Keratinocyte (primary cell): ENCODE measurements at regions not wholly inside any gene's neighbourhood (a gene's known extent, or its start where the extent isn't known, plus 50 kb on each side); places are given as distances from the start of the nearest gene placed in this dataset.

ENCODE experiments used
- DNase-seq: peaks from one replicate; pipeline ENCODE4 v3.0.0-alpha.2; 2011; ENCODE audit warnings: low read depth, missing footprints, low spot score
- FAIRE-seq: peaks from 2 replicates; lab custom pipeline; 2011; peaks lifted over from hg19 to GRCh38; lab: Jason Lieb, UNC
- H2AFZ ChIP-seq: 2 replicates; pipeline ENCODE4 v1.6.0; 2012; ENCODE audit warnings: low read length, control low read depth, inconsistent platforms; ENCODE audit not compliant: control insufficient read depth
- H3K27ac ChIP-seq: 2 replicates; pipeline ENCODE4 v1.5.1; 2011; ENCODE audit warnings: low read length; ENCODE audit not compliant: control insufficient read depth, insufficient read depth
- H3K27me3 ChIP-seq: 3 replicates; pipeline ENCODE4 v1.6.0; 2011; ENCODE audit warnings: low read length; ENCODE audit not compliant: control insufficient read depth, insufficient read depth; ENCODE audit errors: extremely low read depth
- H3K36me3 ChIP-seq, 2 experiments: 2 replicates in 1 of 2; 3 replicates in 1 of 2; pipeline ENCODE4 v1.5.1; 2011; ENCODE audit warnings: low read length in 2 of 2, mild to moderate bottlenecking in 1 of 2; ENCODE audit not compliant: control insufficient read depth in 2 of 2, insufficient read depth in 2 of 2; ENCODE audit errors: extremely low read depth in 1 of 2
- H3K4me1 ChIP-seq: 3 replicates; pipeline ENCODE4 v1.5.1; 2011; ENCODE audit warnings: low read length; ENCODE audit not compliant: control insufficient read depth, insufficient read depth; ENCODE audit errors: extremely low read depth
- H3K4me2 ChIP-seq: 3 replicates; pipeline ENCODE4 v1.6.0; 2011; ENCODE audit warnings: low read depth, low read length; ENCODE audit not compliant: control insufficient read depth, insufficient read depth; ENCODE audit errors: extremely low read depth
- H3K4me3 ChIP-seq, 3 experiments: fragments of 200-600 bp in 1 of 3; sonication (generic) in 1 of 3; 2 replicates in 2 of 3; 3 replicates in 1 of 3; pipeline ENCODE4 v1.5.1; 2011 to 2016; ENCODE audit warnings: low read length in 3 of 3, mild to moderate bottlenecking in 3 of 3, control low read depth in 2 of 3, inconsistent platforms in 1 of 3, low read depth in 1 of 3, mixed read lengths in 1 of 3, mixed run types in 1 of 3, moderate library complexity in 1 of 3; ENCODE audit not compliant: control insufficient read depth in 2 of 3, insufficient read depth in 2 of 3; ENCODE audit errors: extremely low read depth in 1 of 3
- H3K79me2 ChIP-seq: 2 replicates; pipeline ENCODE4 v1.6.0; 2012; ENCODE audit warnings: low read length; ENCODE audit not compliant: control insufficient read depth, insufficient read depth
- H3K9ac ChIP-seq: 3 replicates; pipeline ENCODE4 v1.6.0; 2011; ENCODE audit warnings: low read length; ENCODE audit not compliant: control insufficient read depth, insufficient read depth; ENCODE audit errors: extremely low read depth
- H3K9me1 ChIP-seq: 3 replicates; pipeline ENCODE4 v1.6.0; 2011; ENCODE audit warnings: low read length; ENCODE audit not compliant: control insufficient read depth, insufficient read depth; ENCODE audit errors: extremely low read depth
- H3K9me3 ChIP-seq: 2 replicates; pipeline ENCODE4 v1.5.1; 2012; ENCODE audit warnings: low read depth, low read length; ENCODE audit not compliant: control insufficient read depth
- H4K20me1 ChIP-seq: 3 replicates; pipeline ENCODE4 v1.6.0; 2011; ENCODE audit warnings: low read length; ENCODE audit not compliant: control insufficient read depth, insufficient read depth; ENCODE audit errors: extremely low read depth
- EZH2 ChIP-seq: IDR thresholded peaks from one replicate; pipeline ENCODE4 v1.6.1; 2012; ENCODE audit warnings: inconsistent platforms, mild to moderate bottlenecking, low read length, moderate library complexity
- dilution Hi-C: fragments of 300-500 bp; cut with MboI; formaldehyde crosslinking; loops from one replicate; pipeline ENCODE4 v1.7.0; 2020; ENCODE audit warnings: low sequenced_read_pairs; ENCODE audit not compliant: extremely low pct_ligation_motif_present
- TF ChIP-seq, protein P1 (sequence below), 3 experiments: IDR thresholded peaks in 1 of 3; conservative IDR thresholded peaks in 1 of 3; optimal IDR thresholded peaks in 1 of 3; 2 replicates in 2 of 3; 3 replicates in 1 of 3; pipeline versions ENCODE3 to v1.5.1; 2011; ENCODE audit warnings: low read length in 3 of 3, mild to moderate bottlenecking in 3 of 3, moderate library complexity in 2 of 3, control low read depth in 1 of 3, inconsistent platforms in 1 of 3; ENCODE audit not compliant: insufficient read depth in 2 of 3; ENCODE audit errors: extremely low read depth in 1 of 3

DNA sequence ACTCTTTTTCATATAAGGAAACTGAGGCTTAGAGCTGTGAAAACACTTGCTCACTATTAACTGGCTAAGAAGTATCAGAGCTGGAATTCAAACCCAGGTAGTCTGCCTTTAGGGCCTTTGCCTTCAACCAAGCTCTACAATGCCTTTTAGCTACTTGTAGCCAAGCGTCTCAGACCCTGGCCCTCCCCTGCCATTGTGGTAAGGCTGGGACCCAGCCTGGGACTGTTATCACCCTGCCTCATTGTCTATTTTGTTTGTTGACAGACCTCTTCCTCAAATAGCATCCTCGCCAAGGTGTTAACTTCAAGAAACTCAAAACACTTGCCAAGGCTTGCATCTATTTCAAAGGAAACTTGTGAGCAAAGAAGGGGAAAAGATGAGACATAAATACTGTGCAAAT lies 76.7 kb upstream of the CD28 start:
- dilution Hi-C loops: no loop called here
- Histone ChIP-seq H3K27ac (no peak overlapping the region), H3K27me3 (no peaks in the 10 kb centered on the region), H3K9me3 (no peaks in the 10 kb centered on the region), H3K4me1 (no peaks in the 10 kb centered on the region), H3K79me2 (no peaks in the 10 kb centered on the region), H2AFZ (no peak overlapping the region), H3K9me1 (no peaks in the 10 kb centered on the region), H3K9ac (no peak overlapping the region), H3K36me3 (no peaks in the 10 kb centered on the region), H3K4me3 (no peak overlapping the region), H4K20me1 (no peaks in the 10 kb centered on the region), H3K4me2 (no peak overlapping the region)
- peak; percentile 23 for FAIRE-seq
- DNase-seq: no peak
- TF ChIP-seq, protein P1, sequence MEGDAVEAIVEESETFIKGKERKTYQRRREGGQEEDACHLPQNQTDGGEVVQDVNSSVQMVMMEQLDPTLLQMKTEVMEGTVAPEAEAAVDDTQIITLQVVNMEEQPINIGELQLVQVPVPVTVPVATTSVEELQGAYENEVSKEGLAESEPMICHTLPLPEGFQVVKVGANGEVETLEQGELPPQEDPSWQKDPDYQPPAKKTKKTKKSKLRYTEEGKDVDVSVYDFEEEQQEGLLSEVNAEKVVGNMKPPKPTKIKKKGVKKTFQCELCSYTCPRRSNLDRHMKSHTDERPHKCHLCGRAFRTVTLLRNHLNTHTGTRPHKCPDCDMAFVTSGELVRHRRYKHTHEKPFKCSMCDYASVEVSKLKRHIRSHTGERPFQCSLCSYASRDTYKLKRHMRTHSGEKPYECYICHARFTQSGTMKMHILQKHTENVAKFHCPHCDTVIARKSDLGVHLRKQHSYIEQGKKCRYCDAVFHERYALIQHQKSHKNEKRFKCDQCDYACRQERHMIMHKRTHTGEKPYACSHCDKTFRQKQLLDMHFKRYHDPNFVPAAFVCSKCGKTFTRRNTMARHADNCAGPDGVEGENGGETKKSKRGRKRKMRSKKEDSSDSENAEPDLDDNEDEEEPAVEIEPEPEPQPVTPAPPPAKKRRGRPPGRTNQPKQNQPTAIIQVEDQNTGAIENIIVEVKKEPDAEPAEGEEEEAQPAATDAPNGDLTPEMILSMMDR (optimal IDR thresholded peaks at IDR 0.05 in 1 of 3, IDR thresholded peaks at IDR 0.05 in 1 of 3, conservative IDR thresholded peaks at IDR 0.05 in 1 of 3; ENCODE audit: extremely low read depth in 1 of 3, insufficient read depth in 2 of 3, low read length in 3 of 3): no peak
- no peak for TF ChIP-seq EZH2

DNA sequence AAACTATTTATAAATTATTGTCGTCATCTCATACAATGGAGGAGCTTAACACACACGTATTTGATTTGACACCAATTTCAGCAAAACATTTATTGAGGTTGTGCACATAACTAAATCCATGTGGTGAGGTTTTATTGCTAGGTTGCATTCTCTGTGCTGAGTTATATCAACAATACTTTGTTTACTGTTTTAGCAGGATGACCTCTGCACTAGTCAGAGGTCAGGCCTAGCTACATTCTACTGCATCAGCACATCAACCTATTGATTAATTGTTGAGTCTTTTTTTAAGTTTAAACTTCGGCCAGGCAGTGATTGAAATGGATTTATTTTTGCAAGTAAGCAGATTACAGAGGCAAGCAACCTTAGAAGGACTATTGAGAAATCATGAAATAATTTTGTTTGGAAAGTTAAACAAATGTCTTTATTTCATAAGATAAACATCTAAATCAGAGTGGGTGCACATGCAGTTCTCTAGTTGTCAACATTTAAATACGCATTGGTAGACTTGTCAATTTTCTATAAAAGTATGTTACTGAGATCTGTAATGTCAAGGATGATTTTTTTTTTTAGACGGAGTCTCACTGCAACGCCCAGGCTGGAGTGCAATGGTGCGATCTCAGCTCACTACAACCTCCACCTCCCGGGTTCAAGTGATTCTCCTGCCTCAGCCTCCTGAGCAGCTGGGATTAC lies 75.2 kb upstream of the CD28 start:
- no peak overlapping the region for H2AFZ ChIP-seq
- H3K27ac ChIP-seq: no peak overlapping the region
- no peaks in the 10 kb centered on the region for H3K36me3 ChIP-seq
- TF ChIP-seq EZH2: no peak
- TF ChIP-seq, protein P1 (optimal IDR thresholded peaks at IDR 0.05 in 1 of 3, IDR thresholded peaks at IDR 0.05 in 1 of 3, conservative IDR thresholded peaks at IDR 0.05 in 1 of 3; ENCODE audit: extremely low read depth in 1 of 3, insufficient read depth in 2 of 3, low read length in 3 of 3): no peak
- dilution Hi-C loops: no loop called here
- DNase-seq (no peak), FAIRE-seq (no peak)
- no peaks in the 10 kb centered on the region for H3K9me1 ChIP-seq
- H3K9ac ChIP-seq: no peak overlapping the region
- no peaks in the 10 kb centered on the region for H3K27me3 ChIP-seq
- no peaks in the 10 kb centered on the region for H4K20me1 ChIP-seq
- H3K4me1 ChIP-seq: no peaks in the 10 kb centered on the region
- H3K79me2 ChIP-seq: no peaks in the 10 kb centered on the region
- no peak overlapping the region for H3K4me2 ChIP-seq
- no peak overlapping the region for H3K4me3 ChIP-seq
- H3K9me3 ChIP-seq: no peaks in the 10 kb centered on the region
